ENCODE measurements at regions not wholly inside any gene's neighbourhood (a gene's known extent, or its start where the extent isn't known, plus 50 kb on each side); places are given as distances from the start of the nearest gene placed in this dataset.

- TF ChIP-seq CTCF (IDR thresholded peaks at IDR 0.05; ENCODE audit: poor library complexity, severe bottlenecking) (no peak), REST (IDR thresholded peaks at IDR 0.05; ENCODE audit: borderline replicate concordance) (no peak), POLR2AphosphoS5 (IDR thresholded peaks at IDR 0.05) (no peak), EZH2 (IDR thresholded peaks at IDR 0.05; ENCODE audit: borderline replicate concordance, insufficient read depth, low read length, poor library complexity, severe bottlenecking) (no peak), RAD21 (conservative IDR thresholded peaks at IDR 0.05) (no peak), TAF1 (IDR thresholded peaks at IDR 0.05; ENCODE audit: low read depth) (no peak), EP300 (conservative IDR thresholded peaks at IDR 0.05; ENCODE audit: poor library complexity, severe bottlenecking) (no peak)
These were observed 432.1 kb downstream of the C12orf50 start for GRCh38 chr12:87597114-87597513.

All from neural cell (in vitro differentiated cells).